H1 (cell line): ENCODE measurements at regions not wholly inside any gene's neighbourhood (a gene's known extent, or its start where the extent isn't known, plus 50 kb on each side); places are given as distances from the start of the nearest gene placed in this dataset.

Experiments
- BCL11A ChIP-seq, 2 experiments: IDR thresholded peaks; one replicate each; pipeline ENCODE4 v1.6.1; 2011; ENCODE audit warnings: low read depth in 2 of 2, low read length in 2 of 2, mild to moderate bottlenecking in 2 of 2
- CHD2 ChIP-seq: IDR thresholded peaks from 2 replicates; pipeline ENCODE4 v1.6.1; 2012; ENCODE audit warnings: low read length, improper control_type of control experiment

DNA sequence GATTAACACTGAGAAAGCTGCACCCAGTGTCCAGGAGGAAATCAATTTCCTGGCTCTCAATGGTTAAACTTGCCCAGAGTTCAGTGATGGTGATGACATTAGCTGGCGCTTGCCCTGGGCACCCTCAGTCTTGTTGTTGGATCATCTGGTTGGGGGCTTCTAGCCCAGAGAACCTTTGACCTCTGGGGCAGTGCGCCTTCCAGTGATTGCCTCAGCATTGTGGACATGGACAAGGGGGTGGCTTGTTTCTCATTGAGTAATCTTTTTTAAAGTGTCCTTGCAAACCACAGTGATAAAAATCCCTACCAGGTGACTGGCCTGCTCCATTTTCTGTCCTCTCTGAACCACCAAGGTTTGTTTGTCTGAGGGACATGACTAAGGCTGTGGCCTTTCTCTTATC lies 95.6 kb upstream of the USP9Y start:
- TF ChIP-seq BCL11A (IDR thresholded peaks at IDR 0.05; ENCODE audit: low read depth in 2 of 2, low read length in 2 of 2) (no peak), CHD2 (no peak)
